HepG2 (cell line): ENCODE measurements at regions not wholly inside any gene's neighbourhood (a gene's known extent, or its start where the extent isn't known, plus 50 kb on each side); places are given as distances from the start of the nearest gene placed in this dataset.

Source experiments
- ATAC-seq: fragments of 200-7000 bp; cut with Tn5 transposase; 3 replicates; pipeline ENCODE4 v1.9.1; 2020; ENCODE audit warnings: mild to moderate bottlenecking, moderate library complexity
- BruUV-seq: library from RNA; stranded (reverse); fragments of 400-500 nt; replicated peaks from 2 replicates; lab custom pipeline; 2021; lab: Mats Ljungman, UMichigan
- CTCF ChIA-PET: fragments of 300-600 bp; formaldehyde crosslinking; extraction: SDS; loops from one replicate; lab custom pipeline; 2021; ENCODE audit warnings: low total read pairs, inconsistent platforms, low intra/inter-chr PET ratio; lab: Yijun Ruan, JAX
- POLR2A ChIA-PET: fragments of 350-600 bp; sonication (Branson Sonifier 250); formaldehyde crosslinking; loops from one replicate; lab custom pipeline; 2020; ENCODE audit warnings: antibody characterized with exemption, inconsistent platforms; lab: Yijun Ruan, JAX
- DNase-seq: peaks from one replicate; pipeline ENCODE4 v3.0.0-alpha.2; 2015; ENCODE audit warnings: low spot score
- FAIRE-seq: peaks from 3 replicates; lab custom pipeline; 2011; peaks lifted over from hg19 to GRCh38; lab: Jason Lieb, UNC
- H2AFZ ChIP-seq: one replicate; pipeline ENCODE4 v1.6.1; 2011; ENCODE audit warnings: low read length, inconsistent platforms
- H3K27ac ChIP-seq: fragments of 300-600 bp; 3 replicates; pipeline ENCODE4 v1.8.0; 2011; ENCODE audit warnings: mixed run types, mild to moderate bottlenecking, mixed read lengths, low read length, inconsistent platforms; ENCODE audit not compliant: insufficient read depth; ENCODE audit errors: extremely low read length
- H3K27me3 ChIP-seq, 2 experiments: fragments of 200-600 bp in 1 of 2; 2 replicates in 1 of 2; 3 replicates in 1 of 2; pipeline versions ENCODE4 v1.6.0 to v1.8.0; 2011; ENCODE audit warnings: low read length in 2 of 2, mild to moderate bottlenecking in 2 of 2, moderate library complexity in 2 of 2, inconsistent platforms in 1 of 2; ENCODE audit not compliant: insufficient read depth in 2 of 2, control insufficient read depth in 1 of 2
- H3K36me3 ChIP-seq, 2 experiments: fragments of 200-600 bp in 1 of 2; replicated peaks in 1 of 2; 2 replicates in 1 of 2; 3 replicates in 1 of 2; pipeline versions ENCODE4 v1.5.1 to v1.8.0; 2011; ENCODE audit warnings: low read length in 2 of 2, inconsistent platforms in 1 of 2; ENCODE audit not compliant: insufficient read depth in 2 of 2, control insufficient read depth in 1 of 2
- H3K4me1 ChIP-seq: 2 replicates; pipeline ENCODE4 v1.5.1; 2012; ENCODE audit warnings: low read length, inconsistent platforms; ENCODE audit not compliant: insufficient read depth
- H3K4me2 ChIP-seq: 2 replicates; pipeline ENCODE4 v1.6.0; 2011; ENCODE audit warnings: low read depth, low read length, inconsistent platforms
- H3K4me3 ChIP-seq, 3 experiments: fragments of 200-600 bp in 1 of 3; sonication (generic), shearing (Covaris generic) in 1 of 3; replicated peaks in 1 of 3; 2 replicates each; pipeline ENCODE4 v1.5.1; 2011 to 2016; ENCODE audit warnings: low read length in 3 of 3, inconsistent platforms in 2 of 3, low read depth in 2 of 3, mild to moderate bottlenecking in 2 of 3, control low read depth in 1 of 3, mixed read lengths in 1 of 3; ENCODE audit not compliant: insufficient read depth in 1 of 3
- H3K79me2 ChIP-seq: one replicate; pipeline ENCODE4 v1.6.1; 2011; ENCODE audit warnings: low read length, inconsistent platforms; ENCODE audit not compliant: insufficient read depth
- H3K9ac ChIP-seq: 2 replicates; pipeline ENCODE4 v1.6.0; 2011; ENCODE audit warnings: mild to moderate bottlenecking, low read depth, low read length, inconsistent platforms; ENCODE audit not compliant: insufficient read depth
- H3K9me3 ChIP-seq: 2 replicates; pipeline ENCODE4 v1.5.1; 2012; ENCODE audit warnings: mild to moderate bottlenecking, low read length
- H4K20me1 ChIP-seq: 2 replicates; pipeline ENCODE4 v1.6.0; 2011; ENCODE audit warnings: inconsistent platforms, mild to moderate bottlenecking, low read length, moderate library complexity; ENCODE audit not compliant: insufficient read depth
- ATM ChIP-seq: fragments of 450-650 bp; IDR thresholded peaks from 2 replicates; pipeline ENCODE4 v1.7.1; 2017; ENCODE audit warnings: mild to moderate bottlenecking, borderline replicate concordance
- FOSL2 ChIP-seq: sonication (generic); formaldehyde crosslinking; IDR thresholded peaks from 2 replicates; pipeline ENCODE4 v1.4.0; 2020; ENCODE audit warnings: missing genetic modification reagents
- GATAD2A ChIP-seq: IDR thresholded peaks from 2 replicates; pipeline ENCODE4 v1.6.1; 2016
- HOXA3 ChIP-seq: sonication (generic); formaldehyde crosslinking; IDR thresholded peaks from 2 replicates; pipeline ENCODE4 v1.5.0; 2020; ENCODE audit warnings: missing genetic modification reagents
- MYNN ChIP-seq: sonication (generic); formaldehyde crosslinking; IDR thresholded peaks from 2 replicates; pipeline ENCODE4 v1.4.0; 2020; ENCODE audit warnings: mild to moderate bottlenecking, low read depth, missing genetic modification reagents
- SAP130 ChIP-seq: IDR thresholded peaks from 2 replicates; pipeline ENCODE4 v1.6.1; 2016; ENCODE audit warnings: low read depth
- SP2 ChIP-seq: sonication (generic); formaldehyde crosslinking; IDR thresholded peaks from 2 replicates; pipeline ENCODE4 v1.5.1; 2020; ENCODE audit warnings: mild to moderate bottlenecking, missing genetic modification reagents
- ZBTB21 ChIP-seq: sonication (generic); formaldehyde crosslinking; IDR thresholded peaks from 2 replicates; pipeline ENCODE4 v1.4.0; 2020; ENCODE audit warnings: missing genetic modification reagents
- ZKSCAN1 ChIP-seq: fragments of 150-350 bp; IDR thresholded peaks from 2 replicates; pipeline ENCODE4 v1.6.1; 2014; ENCODE audit warnings: low read length
- ZNF17 ChIP-seq: sonication (generic); formaldehyde crosslinking; IDR thresholded peaks from 2 replicates; pipeline ENCODE4 v1.5.0; 2020; ENCODE audit warnings: mild to moderate bottlenecking, missing genetic modification reagents
- ZNF24 ChIP-seq: fragments of 450-650 bp; IDR thresholded peaks from 2 replicates; pipeline ENCODE4 v1.6.1; 2017; ENCODE audit warnings: antibody characterized with exemption, mild to moderate bottlenecking
- ZNF501 ChIP-seq: sonication (generic); formaldehyde crosslinking; IDR thresholded peaks from 2 replicates; pipeline ENCODE4 v1.5.1; 2020; ENCODE audit warnings: mild to moderate bottlenecking, moderate library complexity, missing genetic modification reagents
- ZNF563 ChIP-seq: sonication (generic); formaldehyde crosslinking; IDR thresholded peaks from 2 replicates; pipeline ENCODE4 v1.8.0; 2022; ENCODE audit warnings: mild to moderate bottlenecking, moderate library complexity, missing genetic modification reagents
- ZNF83 ChIP-seq: sonication (generic); formaldehyde crosslinking; IDR thresholded peaks from 2 replicates; pipeline ENCODE4 v1.4.0; 2020; ENCODE audit warnings: missing genetic modification reagents, mild to moderate bottlenecking, borderline replicate concordance
- ZNF883 ChIP-seq: sonication (generic); formaldehyde crosslinking; IDR thresholded peaks from 2 replicates; pipeline ENCODE4 v1.5.1; 2020; ENCODE audit warnings: mild to moderate bottlenecking, missing genetic modification reagents; ENCODE audit errors: not compliant biosample characterization
- WGBS: methylation state at CpG from one replicate; pipeline ENCODE4 v1.1.6; 2017; ENCODE audit warnings: low lambda C conversion rate; 5-methylcytosine and 5-hydroxymethylcytosine counted together
- in situ Hi-C: cut with HindIII; loops from 2 replicates; pipeline ENCODE4 v1.10.0; 2017; ENCODE audit warnings: low pct_unique_long_range_greater_than_20kb; ENCODE audit not compliant: extremely low pct_ligation_motif_present
- intact Hi-C: fragments of 100-400 bp; cut with micrococcal nuclease; formaldehyde crosslinking; loops from one replicate; pipeline ENCODE4 v1.10.0; 2022; ENCODE audit not compliant: unreplicated experiment
- TF ChIP-seq, protein P1 (sequence below): sonication (generic); formaldehyde crosslinking; IDR thresholded peaks from 2 replicates; pipeline ENCODE4 v1.5.0; 2020; ENCODE audit warnings: mild to moderate bottlenecking, missing genetic modification reagents, borderline replicate concordance
- TF ChIP-seq, protein P2 (sequence below): sonication (generic); formaldehyde crosslinking; IDR thresholded peaks from 2 replicates; pipeline ENCODE4 v1.4.0; 2020; ENCODE audit warnings: missing genetic modification reagents
- TF ChIP-seq, protein P3 (sequence below): sonication (generic); formaldehyde crosslinking; IDR thresholded peaks from 2 replicates; pipeline ENCODE4 v1.5.1; 2020; ENCODE audit warnings: missing genetic modification reagents, mild to moderate bottlenecking, borderline replicate concordance

DNA sequence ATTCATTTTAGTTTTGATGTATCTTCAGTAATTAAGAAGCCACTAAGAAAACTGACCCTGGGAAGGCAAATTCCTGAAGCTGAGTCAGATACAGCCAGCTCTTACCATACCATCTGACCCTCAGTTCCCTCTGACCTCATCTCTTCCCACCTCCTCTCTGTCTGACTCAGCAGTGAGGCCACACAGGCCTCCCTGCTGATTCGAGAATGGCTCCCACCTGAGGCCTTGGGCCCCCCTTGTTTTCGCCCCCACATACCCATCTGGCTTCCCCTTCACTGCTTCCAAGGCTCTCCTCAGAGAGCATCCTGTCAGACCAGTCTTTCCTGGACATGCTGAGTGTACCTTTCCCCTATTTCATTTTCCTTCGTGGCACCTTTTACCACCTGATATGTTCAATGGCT, 71.0 kb upstream of the CYP1B1 start:
- Histone ChIP-seq H3K27me3 (no peaks in the 10 kb centered on the region), H3K79me2 (no peaks in the 10 kb centered on the region), H4K20me1 (no peaks in the 10 kb centered on the region), H3K4me1 (peaks cover 10% of the 10 kb centered on the region; the same call in 1 of the 2 replicates), H3K36me3 (no peaks in the 10 kb centered on the region), H2AFZ (no peak overlapping the region), H3K4me3 (no peak overlapping the region), H3K27ac (no peak overlapping the region), H3K9ac (no peak overlapping the region), H3K4me2 (no peak overlapping the region), H3K9me3 (no peaks in the 10 kb centered on the region)
- ChIA-PET POLR2A (no interaction called here), CTCF (no interaction called here)
- BruUV-seq, result no TSS peak
- WGBS, result 28% methylated on average over 3 of the region's 3 CpGs
- intact Hi-C loops, result no loop called here
- ATAC-seq (peak; percentile 51), DNase-seq (peak; percentile 25), FAIRE-seq (no peak)
- in situ Hi-C loops, result no loop called here
- no peak for TF ChIP-seq SP2
- TF ChIP-seq, protein P1, sequence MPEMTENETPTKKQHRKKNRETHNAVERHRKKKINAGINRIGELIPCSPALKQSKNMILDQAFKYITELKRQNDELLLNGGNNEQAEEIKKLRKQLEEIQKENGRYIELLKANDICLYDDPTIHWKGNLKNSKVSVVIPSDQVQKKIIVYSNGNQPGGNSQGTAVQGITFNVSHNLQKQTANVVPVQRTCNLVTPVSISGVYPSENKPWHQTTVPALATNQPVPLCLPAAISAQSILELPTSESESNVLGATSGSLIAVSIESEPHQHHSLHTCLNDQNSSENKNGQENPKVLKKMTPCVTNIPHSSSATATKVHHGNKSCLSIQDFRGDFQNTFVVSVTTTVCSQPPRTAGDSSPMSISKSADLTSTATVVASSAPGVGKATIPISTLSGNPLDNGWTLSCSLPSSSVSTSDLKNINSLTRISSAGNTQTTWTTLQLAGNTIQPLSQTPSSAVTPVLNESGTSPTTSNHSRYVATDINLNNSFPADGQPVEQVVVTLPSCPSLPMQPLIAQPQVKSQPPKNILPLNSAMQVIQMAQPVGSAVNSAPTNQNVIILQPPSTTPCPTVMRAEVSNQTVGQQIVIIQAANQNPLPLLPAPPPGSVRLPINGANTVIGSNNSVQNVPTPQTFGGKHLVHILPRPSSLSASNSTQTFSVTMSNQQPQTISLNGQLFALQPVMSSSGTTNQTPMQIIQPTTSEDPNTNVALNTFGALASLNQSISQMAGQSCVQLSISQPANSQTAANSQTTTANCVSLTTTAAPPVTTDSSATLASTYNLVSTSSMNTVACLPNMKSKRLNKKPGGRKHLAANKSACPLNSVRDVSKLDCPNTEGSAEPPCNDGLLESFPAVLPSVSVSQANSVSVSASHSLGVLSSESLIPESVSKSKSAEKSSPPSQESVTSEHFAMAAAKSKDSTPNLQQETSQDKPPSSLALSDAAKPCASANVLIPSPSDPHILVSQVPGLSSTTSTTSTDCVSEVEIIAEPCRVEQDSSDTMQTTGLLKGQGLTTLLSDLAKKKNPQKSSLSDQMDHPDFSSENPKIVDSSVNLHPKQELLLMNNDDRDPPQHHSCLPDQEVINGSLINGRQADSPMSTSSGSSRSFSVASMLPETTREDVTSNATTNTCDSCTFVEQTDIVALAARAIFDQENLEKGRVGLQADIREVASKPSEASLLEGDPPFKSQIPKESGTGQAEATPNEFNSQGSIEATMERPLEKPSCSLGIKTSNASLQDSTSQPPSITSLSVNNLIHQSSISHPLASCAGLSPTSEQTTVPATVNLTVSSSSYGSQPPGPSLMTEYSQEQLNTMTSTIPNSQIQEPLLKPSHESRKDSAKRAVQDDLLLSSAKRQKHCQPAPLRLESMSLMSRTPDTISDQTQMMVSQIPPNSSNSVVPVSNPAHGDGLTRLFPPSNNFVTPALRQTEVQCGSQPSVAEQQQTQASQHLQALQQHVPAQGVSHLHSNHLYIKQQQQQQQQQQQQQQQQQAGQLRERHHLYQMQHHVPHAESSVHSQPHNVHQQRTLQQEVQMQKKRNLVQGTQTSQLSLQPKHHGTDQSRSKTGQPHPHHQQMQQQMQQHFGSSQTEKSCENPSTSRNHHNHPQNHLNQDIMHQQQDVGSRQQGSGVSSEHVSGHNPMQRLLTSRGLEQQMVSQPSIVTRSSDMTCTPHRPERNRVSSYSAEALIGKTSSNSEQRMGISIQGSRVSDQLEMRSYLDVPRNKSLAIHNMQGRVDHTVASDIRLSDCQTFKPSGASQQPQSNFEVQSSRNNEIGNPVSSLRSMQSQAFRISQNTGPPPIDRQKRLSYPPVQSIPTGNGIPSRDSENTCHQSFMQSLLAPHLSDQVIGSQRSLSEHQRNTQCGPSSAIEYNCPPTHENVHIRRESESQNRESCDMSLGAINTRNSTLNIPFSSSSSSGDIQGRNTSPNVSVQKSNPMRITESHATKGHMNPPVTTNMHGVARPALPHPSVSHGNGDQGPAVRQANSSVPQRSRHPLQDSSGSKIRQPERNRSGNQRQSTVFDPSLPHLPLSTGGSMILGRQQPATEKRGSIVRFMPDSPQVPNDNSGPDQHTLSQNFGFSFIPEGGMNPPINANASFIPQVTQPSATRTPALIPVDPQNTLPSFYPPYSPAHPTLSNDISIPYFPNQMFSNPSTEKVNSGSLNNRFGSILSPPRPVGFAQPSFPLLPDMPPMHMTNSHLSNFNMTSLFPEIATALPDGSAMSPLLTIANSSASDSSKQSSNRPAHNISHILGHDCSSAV, result no peak
- no peak for TF ChIP-seq SAP130 (CRISPR knock-in tag)
- no peak for TF ChIP-seq ZNF883 (CRISPR knock-in tag)
- TF ChIP-seq ZKSCAN1, result no peak
- TF ChIP-seq, protein P2, sequence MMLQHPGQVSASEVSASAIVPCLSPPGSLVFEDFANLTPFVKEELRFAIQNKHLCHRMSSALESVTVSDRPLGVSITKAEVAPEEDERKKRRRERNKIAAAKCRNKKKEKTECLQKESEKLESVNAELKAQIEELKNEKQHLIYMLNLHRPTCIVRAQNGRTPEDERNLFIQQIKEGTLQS, result 0 out of 2 replicates have a peak, but pooled peaks have one; percentile 35
- TF ChIP-seq ZNF501, result no peak
- peak; percentile 61; the same call in 1 of the 2 replicates for TF ChIP-seq ZBTB21 (CRISPR knock-in tag)
- TF ChIP-seq, protein P3, sequence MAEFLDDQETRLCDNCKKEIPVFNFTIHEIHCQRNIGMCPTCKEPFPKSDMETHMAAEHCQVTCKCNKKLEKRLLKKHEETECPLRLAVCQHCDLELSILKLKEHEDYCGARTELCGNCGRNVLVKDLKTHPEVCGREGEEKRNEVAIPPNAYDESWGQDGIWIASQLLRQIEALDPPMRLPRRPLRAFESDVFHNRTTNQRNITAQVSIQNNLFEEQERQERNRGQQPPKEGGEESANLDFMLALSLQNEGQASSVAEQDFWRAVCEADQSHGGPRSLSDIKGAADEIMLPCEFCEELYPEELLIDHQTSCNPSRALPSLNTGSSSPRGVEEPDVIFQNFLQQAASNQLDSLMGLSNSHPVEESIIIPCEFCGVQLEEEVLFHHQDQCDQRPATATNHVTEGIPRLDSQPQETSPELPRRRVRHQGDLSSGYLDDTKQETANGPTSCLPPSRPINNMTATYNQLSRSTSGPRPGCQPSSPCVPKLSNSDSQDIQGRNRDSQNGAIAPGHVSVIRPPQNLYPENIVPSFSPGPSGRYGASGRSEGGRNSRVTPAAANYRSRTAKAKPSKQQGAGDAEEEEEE (CRISPR knock-in tag), result no peak
- TF ChIP-seq ZNF563 (CRISPR knock-in tag), result no peak
- no peak for TF ChIP-seq MYNN (CRISPR knock-in tag)
- TF ChIP-seq ZNF24, result no peak
- no peak for TF ChIP-seq ZNF17 (CRISPR knock-in tag)
- TF ChIP-seq FOSL2 (CRISPR knock-in tag), result peak; percentile 70
- TF ChIP-seq ATM, result no peak
- TF ChIP-seq GATAD2A (CRISPR knock-in tag), result no peak
- TF ChIP-seq HOXA3 (CRISPR knock-in tag), result no peak
- TF ChIP-seq ZNF83 (CRISPR knock-in tag), result no peak
